Activated naive CD8-positive, alpha-beta T cell treated with anti-CD3 and anti-CD28 coated beads, Interleukin-2, amount 50 U/mL, for 24 hours (primary cell): ENCODE measurements at regions not wholly inside any gene's neighbourhood (a gene's known extent, or its start where the extent isn't known, plus 50 kb on each side); places are given as distances from the start of the nearest gene placed in this dataset.
A peak's percentile ranks its signal among the peaks of the same experiment; 100 is the strongest.

ENCODE experiments used
- ATAC-seq: fragments of 150-1000 bp; cut with Tn5 transposase; one replicate; pipeline ENCODE4 v1.10.0; 2021
- DNase-seq: peaks from one replicate; pipeline ENCODE4 v3.0.0; 2021
- H3K27ac Mint-ChIP-seq: one replicate; pipeline ENCODE4 v1.8.0; 2021; ENCODE audit warnings: mild to moderate bottlenecking, mixed read lengths
- H3K27me3 Mint-ChIP-seq: one replicate; pipeline ENCODE4 v1.8.0; 2021; ENCODE audit warnings: mixed read lengths
- H3K36me3 Mint-ChIP-seq: one replicate; pipeline ENCODE4 v1.8.0; 2021; ENCODE audit warnings: low read depth, mixed read lengths
- H3K4me1 Mint-ChIP-seq: one replicate; pipeline ENCODE4 v1.8.0; 2021; ENCODE audit warnings: mixed read lengths
- H3K4me3 Mint-ChIP-seq: one replicate; pipeline ENCODE4 v1.8.0; 2021; ENCODE audit warnings: mild to moderate bottlenecking, moderate library complexity, mixed read lengths
- H3K9me3 Mint-ChIP-seq: one replicate; pipeline ENCODE4 v1.8.0; 2021; ENCODE audit warnings: mixed read lengths

GRCh38 chr1:113007706-113008364 lies 51.8 kb upstream of the SLC16A1 start:
- H3K4me3 Mint-ChIP-seq: no peak overlapping the region

GRCh38 chr1:113008365-113008714 lies 52.3 kb upstream of the SLC16A1 start:
- Mint-ChIP-seq H3K9me3 (no peaks in the 10 kb centered on the region), H3K4me3 (no peak overlapping the region), H3K4me1 (peaks cover 2% of the 10 kb centered on the region), H3K27me3 (no peaks in the 10 kb centered on the region), H3K36me3 (peaks cover 21% of the 10 kb centered on the region), H3K27ac (no peak overlapping the region)
- ATAC-seq: no peak
- DNase-seq: no peak

More at GRCh38 chr1:113007706-113008364, 51.8 kb upstream of the SLC16A1 start:
- H3K27ac Mint-ChIP-seq: no peak overlapping the region
- no peaks in the 10 kb centered on the region for H3K27me3 Mint-ChIP-seq
- H3K9me3 Mint-ChIP-seq: no peaks in the 10 kb centered on the region
- no peak for DNase-seq
- no peak for ATAC-seq
- H3K36me3 Mint-ChIP-seq: peaks cover 21% of the 10 kb centered on the region
- H3K4me1 Mint-ChIP-seq: peaks cover 2% of the 10 kb centered on the region

GRCh38 chr1:113012149-113012548 lies 56.2 kb upstream of the SLC16A1 start:
- ATAC-seq (no peak), DNase-seq (no peak)
- H3K27ac Mint-ChIP-seq: no peak overlapping the region
- no peak overlapping the region for H3K4me3 Mint-ChIP-seq
- peaks cover 2% of the 10 kb centered on the region for H3K4me1 Mint-ChIP-seq
- no peaks in the 10 kb centered on the region for H3K9me3 Mint-ChIP-seq
- peaks cover 14% of the 10 kb centered on the region for H3K36me3 Mint-ChIP-seq
- H3K27me3 Mint-ChIP-seq: no peaks in the 10 kb centered on the region

GRCh38 chr1:113013823-113014222 lies 57.8 kb upstream of the SLC16A1 start:
- H3K27ac Mint-ChIP-seq: no peak overlapping the region
- no peaks in the 10 kb centered on the region for H3K9me3 Mint-ChIP-seq

GRCh38 chr1:113014508-113014907 lies 58.5 kb upstream of the LRIG2 start:
- ATAC-seq (no peak), DNase-seq (no peak)
- Mint-ChIP-seq H3K4me1 (peaks cover 2% of the 10 kb centered on the region), H3K27me3 (no peaks in the 10 kb centered on the region), H3K9me3 (no peaks in the 10 kb centered on the region), H3K36me3 (peaks cover 8% of the 10 kb centered on the region), H3K27ac (no peak overlapping the region), H3K4me3 (no peak overlapping the region)

More at GRCh38 chr1:113013823-113014222, 57.8 kb upstream of the SLC16A1 start:
- no peak for ATAC-seq
- peaks cover 2% of the 10 kb centered on the region for H3K4me1 Mint-ChIP-seq
- peaks cover 8% of the 10 kb centered on the region for H3K36me3 Mint-ChIP-seq
- H3K4me3 Mint-ChIP-seq: no peak overlapping the region
- DNase-seq: no peak
- no peaks in the 10 kb centered on the region for H3K27me3 Mint-ChIP-seq

- DNase-seq: no peak
- no peaks in the 10 kb centered on the region for H3K4me1 Mint-ChIP-seq
- H3K36me3 Mint-ChIP-seq: no peaks in the 10 kb centered on the region
- H3K9me3 Mint-ChIP-seq: no peaks in the 10 kb centered on the region
- no peaks in the 10 kb centered on the region for H3K27me3 Mint-ChIP-seq
- H3K4me3 Mint-ChIP-seq: no peak overlapping the region
- no peak overlapping the region for H3K27ac Mint-ChIP-seq
- no peak for ATAC-seq
Measured at GRCh38 chr1:113018911-113019310, 54.1 kb upstream of the LRIG2 start.

- ATAC-seq (no peak), DNase-seq (no peak)
- Mint-ChIP-seq H3K36me3 (peaks cover 3% of the 10 kb centered on the region), H3K4me3 (no peak overlapping the region), H3K4me1 (no peaks in the 10 kb centered on the region), H3K9me3 (no peaks in the 10 kb centered on the region), H3K27ac (peak overlapping the region; percentile 9), H3K27me3 (no peaks in the 10 kb centered on the region)
Measured at GRCh38 chr1:113021430-113022085, 51.4 kb upstream of the LRIG2 start.
